Vagina (tissue), 2 donors: ENCODE measurements at regions not wholly inside any gene's neighbourhood (a gene's known extent, or its start where the extent isn't known, plus 50 kb on each side); places are given as distances from the start of the nearest gene placed in this dataset.

Experiments used
- CTCF ChIP-seq, 3 experiments: fragments of 450-650 bp in 2 of 3; fragments of 200-600 bp in 1 of 3; sonication (generic) in 1 of 3; IDR thresholded peaks; one replicate each; pipeline ENCODE4 v1.5.1; 2017 to 2019; ENCODE audit warnings: antibody characterized with exemption in 3 of 3, mild to moderate bottlenecking in 2 of 3, moderate library complexity in 2 of 3
- POLR2AphosphoS5 ChIP-seq, 2 donors: sonication (generic); formaldehyde crosslinking; IDR thresholded peaks; one replicate each; pipeline ENCODE4 v1.9.0; 2017; ENCODE audit warnings: antibody characterized with exemption in 2 of 2, mild to moderate bottlenecking in 2 of 2, low read depth in 1 of 2; ENCODE audit not compliant: insufficient read depth in 1 of 2

- TF ChIP-seq CTCF (IDR thresholded peaks at IDR 0.05) (no peak), POLR2AphosphoS5 (IDR thresholded peaks at IDR 0.05; ENCODE audit: insufficient read depth in 1 of 2, low read depth in 1 of 2) (no peak)
Observed at GRCh38 chr1:67893126-67893495, 59.8 kb upstream of the GNG12 start.
